ENCODE measurements at regions not wholly inside any gene's neighbourhood (a gene's known extent, or its start where the extent isn't known, plus 50 kb on each side); places are given as distances from the start of the nearest gene placed in this dataset.

- Histone ChIP-seq H3K36me3 (ENCODE audit: control insufficient read depth in 1 of 2, insufficient read depth in 2 of 2, low read length in 1 of 2) (no peaks in the 10 kb centered on the region), H3K27ac (ENCODE audit: low read depth in 1 of 2, low read length in 2 of 2) (no peak overlapping the region), H3K9me3 (ENCODE audit: control insufficient read depth, low read length) (no peaks in the 10 kb centered on the region), H3K4me1 (ENCODE audit: control insufficient read depth in 1 of 2, insufficient read depth in 2 of 2, low read length in 2 of 2) (no peaks in the 10 kb centered on the region), H3K4me3 (ENCODE audit: low read length in 2 of 2) (no peak overlapping the region), H3K27me3 (ENCODE audit: control insufficient read depth in 1 of 2, insufficient read depth in 2 of 2, low read length in 1 of 2) (no peaks in the 10 kb centered on the region)
- ATAC-seq (ENCODE audit: low FRiP score) (no peak), DNase-seq (no peak)
- intact Hi-C loops (cut with DNase I), result no loop called here
Observed at GRCh38 chr9:88312045-88312444, 76.2 kb upstream of the SPIN1 start.

GRCh38 chr9:88310310-88310980 is 77.8 kb upstream of the SPIN1 start:
- 76 to 79% methylated on average over 10 of the region's 10 CpGs for WGBS, 2 donors
- H3K9me3 ChIP-seq (ENCODE audit: control insufficient read depth, low read length), result no peaks in the 10 kb centered on the region
- H3K36me3 ChIP-seq (ENCODE audit: control insufficient read depth in 1 of 2, insufficient read depth in 2 of 2, low read length in 1 of 2), result no peaks in the 10 kb centered on the region
- no peaks in the 10 kb centered on the region for H3K4me1 ChIP-seq (ENCODE audit: control insufficient read depth in 1 of 2, insufficient read depth in 2 of 2, low read length in 2 of 2)
- no peak overlapping the region for H3K27ac ChIP-seq (ENCODE audit: low read depth in 1 of 2, low read length in 2 of 2)
- H3K27me3 ChIP-seq (ENCODE audit: control insufficient read depth in 1 of 2, insufficient read depth in 2 of 2, low read length in 1 of 2), result no peaks in the 10 kb centered on the region
- ATAC-seq (ENCODE audit: low FRiP score) (no peak), DNase-seq (peak in 1 of 2 donors; percentile 5)
- no peak overlapping the region for H3K4me3 ChIP-seq (ENCODE audit: low read length in 2 of 2)
- intact Hi-C loops (cut with DNase I), result no loop called here

- Histone ChIP-seq H3K4me1 (ENCODE audit: control insufficient read depth in 1 of 2, insufficient read depth in 2 of 2, low read length in 2 of 2) (no peaks in the 10 kb centered on the region), H3K36me3 (ENCODE audit: control insufficient read depth in 1 of 2, insufficient read depth in 2 of 2, low read length in 1 of 2) (no peaks in the 10 kb centered on the region), H3K4me3 (ENCODE audit: low read length in 2 of 2) (no peak overlapping the region), H3K27ac (ENCODE audit: low read depth in 1 of 2, low read length in 2 of 2) (no peak overlapping the region), H3K9me3 (ENCODE audit: control insufficient read depth, low read length) (no peaks in the 10 kb centered on the region), H3K27me3 (ENCODE audit: control insufficient read depth in 1 of 2, insufficient read depth in 2 of 2, low read length in 1 of 2) (no peaks in the 10 kb centered on the region)
- 14 to 18% methylated on average over 7 of the region's 7 CpGs for WGBS, 2 donors
- no peak for ATAC-seq (ENCODE audit: low FRiP score)
- peak in 1 of 2 donors; percentile 17 for DNase-seq
- intact Hi-C loops (cut with DNase I), result no loop called here
Observed at GRCh38 chr9:88308831-88309560, 79.2 kb upstream of the SPIN1 start.

- Histone ChIP-seq H3K4me3 (ENCODE audit: low read length in 2 of 2) (no peak overlapping the region), H3K4me1 (ENCODE audit: control insufficient read depth in 1 of 2, insufficient read depth in 2 of 2, low read length in 2 of 2) (no peaks in the 10 kb centered on the region), H3K36me3 (ENCODE audit: control insufficient read depth in 1 of 2, insufficient read depth in 2 of 2, low read length in 1 of 2) (no peaks in the 10 kb centered on the region), H3K9me3 (ENCODE audit: control insufficient read depth, low read length) (no peaks in the 10 kb centered on the region), H3K27ac (ENCODE audit: low read depth in 1 of 2, low read length in 2 of 2) (no peak overlapping the region), H3K27me3 (ENCODE audit: control insufficient read depth in 1 of 2, insufficient read depth in 2 of 2, low read length in 1 of 2) (no peaks in the 10 kb centered on the region)
- intact Hi-C loops (cut with DNase I), result no loop called here
- WGBS, 2 donors, result 26 to 39% methylated on average over 7 of the region's 7 CpGs
- DNase-seq, result peak in 1 of 2 donors; percentile 25
- ATAC-seq (ENCODE audit: low FRiP score), result no peak
Observed at GRCh38 chr9:88307136-88307535, 81.1 kb upstream of the SPIN1 start.

- no peaks in the 10 kb centered on the region for H3K27me3 ChIP-seq (ENCODE audit: control insufficient read depth in 1 of 2, insufficient read depth in 2 of 2, low read length in 1 of 2)
- intact Hi-C loops (cut with DNase I), result no loop called here
- WGBS, 2 donors, result 76 to 78% methylated on average over 4 of the region's 4 CpGs
- H3K4me3 ChIP-seq (ENCODE audit: low read length in 2 of 2), result no peak overlapping the region
- no peak for ATAC-seq (ENCODE audit: low FRiP score)
- peak in 1 of 2 donors; percentile 35 for DNase-seq
- no peaks in the 10 kb centered on the region for H3K4me1 ChIP-seq (ENCODE audit: control insufficient read depth in 1 of 2, insufficient read depth in 2 of 2, low read length in 2 of 2)
- H3K36me3 ChIP-seq (ENCODE audit: control insufficient read depth in 1 of 2, insufficient read depth in 2 of 2, low read length in 1 of 2), result no peaks in the 10 kb centered on the region
- H3K27ac ChIP-seq (ENCODE audit: low read depth in 1 of 2, low read length in 2 of 2), result no peak overlapping the region
- H3K9me3 ChIP-seq (ENCODE audit: control insufficient read depth, low read length), result no peaks in the 10 kb centered on the region
Observed at GRCh38 chr9:88303721-88304451, 84.4 kb upstream of the SPIN1 start.

- H3K9me3 ChIP-seq (ENCODE audit: control insufficient read depth, low read length), result no peaks in the 10 kb centered on the region
- ATAC-seq (ENCODE audit: low FRiP score) (no peak), DNase-seq (peak in 1 of 2 donors; percentile 7)
- no peak overlapping the region for H3K27ac ChIP-seq (ENCODE audit: low read depth in 1 of 2, low read length in 2 of 2)
- 85 to 87% methylated on average over 7 of the region's 7 CpGs for WGBS, 2 donors
- no peaks in the 10 kb centered on the region for H3K36me3 ChIP-seq (ENCODE audit: control insufficient read depth in 1 of 2, insufficient read depth in 2 of 2, low read length in 1 of 2)
- no peaks in the 10 kb centered on the region for H3K27me3 ChIP-seq (ENCODE audit: control insufficient read depth in 1 of 2, insufficient read depth in 2 of 2, low read length in 1 of 2)
- intact Hi-C loops (cut with DNase I), result no loop called here
- no peaks in the 10 kb centered on the region for H3K4me1 ChIP-seq (ENCODE audit: control insufficient read depth in 1 of 2, insufficient read depth in 2 of 2, low read length in 2 of 2)
- H3K4me3 ChIP-seq (ENCODE audit: low read length in 2 of 2), result no peak overlapping the region
Observed at GRCh38 chr9:88302579-88303324, 85.5 kb upstream of the SPIN1 start.

- Histone ChIP-seq H3K4me3 (ENCODE audit: low read length in 2 of 2) (no peak overlapping the region), H3K4me1 (ENCODE audit: control insufficient read depth in 1 of 2, insufficient read depth in 2 of 2, low read length in 2 of 2) (no peaks in the 10 kb centered on the region), H3K36me3 (ENCODE audit: control insufficient read depth in 1 of 2, insufficient read depth in 2 of 2, low read length in 1 of 2) (no peaks in the 10 kb centered on the region), H3K9me3 (ENCODE audit: control insufficient read depth, low read length) (no peaks in the 10 kb centered on the region), H3K27ac (ENCODE audit: low read depth in 1 of 2, low read length in 2 of 2) (no peak overlapping the region), H3K27me3 (ENCODE audit: control insufficient read depth in 1 of 2, insufficient read depth in 2 of 2, low read length in 1 of 2) (no peaks in the 10 kb centered on the region)
- ATAC-seq (ENCODE audit: low FRiP score) (no peak), DNase-seq (peak in 1 of 2 donors; percentile 6)
- intact Hi-C loops (cut with DNase I), result no loop called here
- WGBS, 2 donors, result 88% methylated on average over 8 of the region's 8 CpGs
Observed at GRCh38 chr9:88300556-88300955, 87.7 kb upstream of the SPIN1 start.

GRCh38 chr9:88291856-88292255 is 96.4 kb upstream of the SPIN1 start:
- Histone ChIP-seq H3K4me1 (ENCODE audit: control insufficient read depth in 1 of 2, insufficient read depth in 2 of 2, low read length in 2 of 2) (no peaks in the 10 kb centered on the region), H3K27me3 (ENCODE audit: control insufficient read depth in 1 of 2, insufficient read depth in 2 of 2, low read length in 1 of 2) (no peaks in the 10 kb centered on the region), H3K27ac (ENCODE audit: low read depth in 1 of 2, low read length in 2 of 2) (no peak overlapping the region), H3K4me3 (ENCODE audit: low read length in 2 of 2) (no peak overlapping the region), H3K9me3 (ENCODE audit: control insufficient read depth, low read length) (no peaks in the 10 kb centered on the region), H3K36me3 (ENCODE audit: control insufficient read depth in 1 of 2, insufficient read depth in 2 of 2, low read length in 1 of 2) (no peaks in the 10 kb centered on the region)
- 70 to 75% methylated on average over 5 of the region's 5 CpGs for WGBS, 2 donors
- intact Hi-C loops (cut with DNase I), result no loop called here
- DNase-seq (peak in 1 of 2 donors; percentile 12), ATAC-seq (ENCODE audit: low FRiP score) (no peak)

All from aorta (tissue), 5 donors.